ENCODE measurements at regions not wholly inside any gene's neighbourhood (a gene's known extent, or its start where the extent isn't known, plus 50 kb on each side); places are given as distances from the start of the nearest gene placed in this dataset.

- DNase-seq (ENCODE audit: low spot score): no peak
Measured at GRCh38 chr15:100783760-100784492, 95.7 kb upstream of the ALDH1A3 start.

DNA sequence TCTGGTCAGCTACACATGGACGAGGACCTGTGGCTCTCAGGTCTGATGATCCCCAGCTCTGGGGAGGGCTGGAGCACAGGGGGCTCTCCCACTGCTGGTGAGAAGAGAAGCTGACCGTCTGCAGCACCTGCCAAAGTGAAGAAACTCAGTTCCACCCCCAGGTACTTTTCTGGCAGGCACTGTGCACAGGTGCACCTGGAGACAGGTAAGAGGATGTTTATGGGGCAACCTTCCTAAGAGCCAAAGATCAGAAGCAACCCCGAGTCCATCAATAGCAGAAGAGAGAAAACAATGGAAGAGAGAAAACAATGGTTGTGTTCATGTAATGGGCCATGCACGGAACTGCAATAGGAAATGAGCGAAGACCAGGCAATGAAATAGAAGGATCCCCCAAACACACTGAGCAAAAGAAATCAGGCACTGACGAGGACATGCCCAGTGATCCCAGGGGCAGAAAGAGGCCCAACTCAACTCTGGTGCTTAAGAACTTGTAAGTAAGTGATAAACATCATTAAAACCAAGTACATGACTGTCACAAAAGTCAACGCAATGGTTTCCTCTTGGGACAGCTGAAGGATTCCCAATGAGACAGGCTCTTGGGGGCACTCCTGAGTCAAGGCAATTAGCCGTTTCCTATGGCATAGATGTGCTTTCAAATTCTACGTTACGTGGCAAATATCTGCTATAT is 95.0 kb upstream of the ALDH1A3 start:
- no peak for DNase-seq (ENCODE audit: low spot score)

- no peak for DNase-seq (ENCODE audit: low spot score)
Measured at GRCh38 chr15:100785181-100786138, 94.2 kb upstream of the ALDH1A3 start.

GRCh38 chr15:100786139-100786531 is 93.5 kb upstream of the ALDH1A3 start:
- no peak for DNase-seq (ENCODE audit: low spot score)

DNA sequence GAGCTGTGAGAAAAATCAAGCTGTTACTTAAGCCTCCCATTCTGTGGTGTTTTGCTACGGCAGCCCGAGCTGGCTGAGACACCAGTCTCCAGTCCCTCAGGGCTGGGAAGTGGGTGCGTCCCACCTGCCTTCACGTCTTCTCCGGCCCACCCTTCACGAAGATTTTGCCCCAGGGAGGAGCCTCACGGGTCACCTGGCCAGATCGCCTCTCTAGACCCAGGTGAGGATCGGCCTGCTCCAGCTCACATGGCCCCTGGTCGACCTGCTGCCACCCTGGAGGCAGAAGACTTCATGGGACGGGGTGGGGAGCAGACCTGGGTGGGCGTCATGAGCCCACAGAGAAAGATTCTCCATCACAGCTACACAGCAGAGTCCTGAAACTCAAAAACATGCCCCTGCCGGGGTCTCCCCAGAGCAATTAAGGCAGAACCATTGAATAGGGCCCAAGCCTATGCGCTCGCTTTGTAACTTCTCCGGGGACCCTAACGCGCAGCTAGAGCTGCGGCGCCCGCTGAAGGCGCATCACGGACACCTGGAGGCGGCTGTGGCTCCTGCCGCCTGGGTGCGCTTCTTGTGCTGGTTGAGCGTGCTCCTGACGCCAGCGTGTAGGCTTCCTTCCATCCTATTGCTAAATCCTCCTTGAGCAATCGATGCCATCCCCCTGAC is 92.6 kb upstream of the ALDH1A3 start:
- DNase-seq (ENCODE audit: low spot score): no peak

DNA sequence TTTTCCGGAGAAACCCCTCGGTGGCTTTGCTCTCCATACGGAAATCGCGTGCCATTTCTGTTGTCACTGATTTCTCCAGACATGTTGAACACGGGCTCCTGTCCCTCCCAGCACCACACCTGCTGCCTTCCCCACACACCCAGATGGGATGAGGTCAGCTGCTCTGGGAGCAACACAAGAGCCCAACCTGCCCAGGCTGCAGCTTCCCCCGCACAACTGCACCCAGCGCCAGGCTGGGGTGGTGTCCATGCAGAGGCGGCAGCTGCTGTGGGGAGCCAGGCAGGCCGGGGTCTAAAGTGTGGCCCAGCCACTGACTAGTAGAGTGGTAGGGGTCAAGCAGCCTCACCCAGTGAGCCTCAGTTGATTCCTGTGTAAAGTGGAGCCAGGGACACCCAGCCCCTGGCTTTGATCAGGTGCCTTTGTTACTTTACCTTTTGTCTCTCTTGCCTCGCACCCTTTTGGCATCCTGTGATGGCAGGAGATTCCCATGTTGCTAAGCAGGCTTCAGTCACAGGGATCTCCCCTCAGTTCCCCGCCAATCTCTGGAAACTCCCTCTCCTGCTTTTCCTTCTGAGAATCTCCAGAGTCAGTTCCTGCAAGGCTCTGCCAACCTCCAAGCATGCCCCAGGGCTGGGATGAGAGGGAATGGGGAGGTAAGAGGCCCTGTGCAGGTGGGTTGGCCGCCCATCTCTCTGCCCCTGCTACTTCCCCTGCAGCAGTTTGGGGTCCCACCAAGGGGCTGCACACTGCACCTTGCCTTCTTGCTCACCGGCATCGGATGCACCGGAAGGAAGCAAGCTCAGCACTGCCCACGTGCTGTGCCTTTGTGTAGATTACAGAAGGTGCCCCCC is 91.8 kb upstream of the ALDH1A3 start:
- no peak for DNase-seq (ENCODE audit: low spot score)

GRCh38 chr15:100788418-100789105 is 91.1 kb upstream of the ALDH1A3 start:
- no peak for DNase-seq (ENCODE audit: low spot score)

DNA sequence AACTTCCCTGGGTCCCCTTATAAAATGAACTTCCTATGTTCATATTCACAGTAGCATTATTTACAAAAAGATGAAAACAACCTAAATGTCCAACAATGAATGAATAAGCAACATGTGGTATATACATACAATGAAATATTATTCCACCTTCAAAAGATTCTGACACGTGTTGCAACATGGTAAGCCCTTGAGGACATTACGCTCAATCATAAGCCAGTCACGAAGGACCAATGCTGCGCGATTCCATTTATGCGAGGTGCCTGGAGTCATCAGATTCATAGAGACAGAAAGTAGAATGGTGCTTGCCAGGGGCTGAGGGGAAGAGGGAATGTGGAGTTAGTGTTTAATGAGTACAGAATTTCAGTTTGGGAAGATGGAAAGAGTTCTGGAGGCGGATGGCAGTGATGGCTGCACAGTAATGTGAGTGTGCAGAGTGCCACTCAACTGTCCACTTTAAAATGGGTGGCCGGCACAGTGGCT is 88.8 kb upstream of the ALDH1A3 start:
- DNase-seq (ENCODE audit: low spot score): no peak

- DNase-seq (ENCODE audit: low spot score): no peak
Measured at GRCh38 chr15:100794008-100794407, 85.6 kb upstream of the ALDH1A3 start.

GRCh38 chr15:100801256-100801900 is 78.3 kb upstream of the ALDH1A3 start:
- no peak for DNase-seq (ENCODE audit: low spot score)

DNA sequence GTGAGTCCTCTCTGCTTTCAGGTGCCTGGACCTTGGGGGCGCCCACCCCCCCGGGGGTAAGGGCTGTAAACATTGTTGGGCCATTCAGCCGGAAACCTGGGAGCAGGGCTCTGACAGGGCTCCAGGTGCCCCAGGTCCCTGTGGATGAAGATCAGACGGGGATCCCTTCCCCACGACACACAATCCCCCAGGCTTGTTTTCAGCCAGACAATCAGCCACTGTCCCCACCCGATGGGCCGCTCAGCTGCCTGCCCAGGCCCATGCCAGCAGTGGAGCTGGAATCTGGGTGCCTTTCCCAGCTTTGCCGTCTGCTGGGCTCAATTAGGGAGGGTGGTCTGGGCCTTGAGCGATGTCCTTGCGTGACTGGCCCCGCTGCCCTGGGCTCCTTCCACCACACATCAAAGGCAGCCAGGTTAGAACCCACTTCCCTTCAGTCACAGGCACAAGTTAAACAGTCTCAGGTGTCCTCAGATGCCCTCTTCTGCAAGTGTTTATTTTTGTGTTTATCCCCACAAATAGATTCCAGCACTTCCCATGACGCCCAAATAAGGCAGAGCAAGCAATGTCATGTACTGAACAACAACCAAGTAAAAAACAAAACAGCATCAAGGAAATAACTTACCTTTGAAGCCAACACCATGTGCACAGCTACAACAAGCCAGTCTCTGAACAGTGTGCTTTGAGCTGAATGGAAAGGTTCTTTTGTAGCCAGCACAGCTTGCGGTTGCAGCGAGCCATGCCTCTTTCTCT is 77.0 kb upstream of the ALDH1A3 start:
- DNase-seq (ENCODE audit: low spot score): no peak

DNA sequence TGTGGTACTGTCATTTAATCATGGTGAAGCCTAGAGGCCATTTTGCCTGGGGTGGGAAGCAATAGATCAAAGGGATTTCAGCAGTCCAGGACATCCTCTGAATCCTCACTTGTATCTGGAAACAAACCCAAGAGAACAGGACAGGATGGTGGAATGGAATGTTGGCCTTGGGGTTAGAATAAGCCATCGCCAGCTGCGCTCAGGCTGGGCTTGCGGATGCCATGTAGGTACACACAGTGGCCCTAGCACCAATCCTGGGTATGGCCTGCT is 76.5 kb upstream of the ALDH1A3 start:
- no peak for DNase-seq (ENCODE audit: low spot score)

DNA sequence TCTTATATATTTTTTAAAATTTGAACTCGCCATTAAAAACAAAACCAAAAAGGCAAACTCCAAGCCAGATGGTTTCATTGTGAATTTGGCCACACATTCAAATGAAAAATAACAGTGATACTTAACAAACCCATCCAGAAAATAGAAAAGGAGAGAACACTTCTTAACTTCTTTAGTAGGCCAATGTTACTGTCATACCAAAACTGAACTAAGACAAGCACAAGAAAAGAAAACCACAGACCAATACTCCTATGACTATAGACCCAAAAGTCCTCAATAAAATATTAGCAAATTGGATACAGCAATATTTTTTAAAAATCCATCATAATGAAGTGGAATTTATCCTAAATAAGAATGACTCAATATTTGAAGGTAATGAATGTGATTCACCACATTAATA is 73.5 kb upstream of the ALDH1A3 start:
- no peak for DNase-seq (ENCODE audit: low spot score)

- no peak for DNase-seq (ENCODE audit: low spot score)
Measured at GRCh38 chr15:100807028-100807427, 72.6 kb upstream of the ALDH1A3 start.

GRCh38 chr15:100808691-100809090 is 70.9 kb upstream of the ALDH1A3 start:
- DNase-seq (ENCODE audit: low spot score): no peak

GRCh38 chr15:100809151-100809550 is 70.5 kb upstream of the ALDH1A3 start:
- DNase-seq (ENCODE audit: low spot score): no peak

DNA sequence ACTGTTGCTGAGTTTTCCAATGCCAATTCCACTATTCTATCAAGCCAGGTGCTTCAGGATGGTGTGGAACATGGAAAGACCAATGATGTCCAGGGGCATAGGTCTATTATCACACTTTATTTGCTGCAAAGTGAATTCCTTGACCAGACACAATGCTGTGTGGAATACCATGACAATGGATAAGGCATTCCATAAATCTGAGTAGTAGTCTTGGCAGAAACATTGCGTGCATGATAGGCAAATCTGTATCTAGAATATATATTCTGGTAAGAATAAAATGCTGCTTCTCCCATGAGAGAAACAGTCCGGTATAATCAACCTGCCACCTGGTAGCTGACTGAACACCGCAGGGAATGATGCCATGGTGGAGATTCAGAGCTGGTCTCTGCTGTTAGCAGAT is 70.0 kb upstream of the ALDH1A3 start:
- DNase-seq (ENCODE audit: low spot score): no peak

GRCh38 chr15:100810229-100810628 is 69.4 kb upstream of the ALDH1A3 start:
- no peak for DNase-seq (ENCODE audit: low spot score)

- DNase-seq (ENCODE audit: low spot score): no peak
Measured at GRCh38 chr15:100810831-100811230, 68.8 kb upstream of the ALDH1A3 start.
